IMR-90 (cell line): ENCODE measurements at regions not wholly inside any gene's neighbourhood (a gene's known extent, or its start where the extent isn't known, plus 50 kb on each side); places are given as distances from the start of the nearest gene placed in this dataset.

Experiments
- ATAC-seq: fragments of 200-7000 bp; cut with Tn5 transposase; 2 replicates; pipeline ENCODE4 v1.9.1; 2020; ENCODE audit warnings: low read depth, mild to moderate bottlenecking, moderate library complexity
- BruUV-seq: library from RNA; stranded (reverse); fragments of 400-500 nt; replicated peaks from 2 replicates; lab custom pipeline; 2021; lab: Mats Ljungman, UMichigan
- CTCF ChIA-PET: fragments of 300-600 bp; formaldehyde crosslinking; extraction: SDS; loops from one replicate; lab custom pipeline; 2021; ENCODE audit warnings: antibody characterized with exemption; lab: Yijun Ruan, JAX
- POLR2A ChIA-PET: fragments of 300-600 bp; sonication (Branson Sonifier 250); formaldehyde crosslinking; loops from one replicate; lab custom pipeline; 2022; ENCODE audit warnings: antibody characterized with exemption; ENCODE audit not compliant: unreplicated experiment; lab: Charles Lee
- DNase-seq: peaks from one replicate; pipeline ENCODE4 v3.0.0; 2013
- H2AFZ ChIP-seq: replicated peaks from 2 replicates; pipeline ENCODE3; 2013; ENCODE audit warnings: low read length, mild to moderate bottlenecking; ENCODE audit not compliant: poor library complexity
- H2AK5ac ChIP-seq: 2 replicates; pipeline ENCODE4 v1.6.1; 2013; ENCODE audit warnings: low read depth, low read length, inconsistent platforms
- H2AK9ac ChIP-seq: replicated peaks from 2 replicates; pipeline ENCODE3; 2013; ENCODE audit warnings: mild to moderate bottlenecking, low read depth, low read length, moderate library complexity; ENCODE audit not compliant: poor library complexity
- H2BK120ac ChIP-seq: 2 replicates; pipeline ENCODE4 v1.6.1; 2013; ENCODE audit warnings: low read depth, low read length, inconsistent platforms
- H2BK15ac ChIP-seq: 3 replicates; pipeline ENCODE4 v1.6.1; 2013; ENCODE audit warnings: low read depth, low read length, inconsistent platforms
- H2BK20ac ChIP-seq: 2 replicates; pipeline ENCODE4 v1.6.1; 2013; ENCODE audit warnings: low read depth, mild to moderate bottlenecking, inconsistent platforms, low read length, moderate library complexity
- H2BK5ac ChIP-seq: 2 replicates; pipeline ENCODE4 v1.6.1; 2013; ENCODE audit warnings: mild to moderate bottlenecking, low read depth, low read length, inconsistent platforms; ENCODE audit not compliant: poor library complexity, severe bottlenecking
- H3K14ac ChIP-seq: replicated peaks from 2 replicates; pipeline ENCODE4 v1.6.1; 2013; ENCODE audit warnings: low read depth, low read length, inconsistent platforms
- H3K18ac ChIP-seq: 2 replicates; pipeline ENCODE4 v1.6.1; 2013; ENCODE audit warnings: low read depth, low read length, control low read depth
- H3K23ac ChIP-seq: 2 replicates; pipeline ENCODE4 v1.6.1; 2013; ENCODE audit warnings: low read depth, low read length, inconsistent platforms
- H3K27ac ChIP-seq: 2 replicates; pipeline ENCODE4 v1.5.1; 2013; ENCODE audit warnings: mild to moderate bottlenecking, control low read depth, low read length; ENCODE audit not compliant: insufficient read depth
- H3K27me3 ChIP-seq: 2 replicates; pipeline ENCODE4 v1.6.1; 2013; ENCODE audit warnings: low read length; ENCODE audit not compliant: control insufficient read depth, insufficient read depth
- H3K36me3 ChIP-seq: 2 replicates; pipeline ENCODE4 v1.6.1; 2013; ENCODE audit warnings: low read length, mixed read lengths; ENCODE audit not compliant: control insufficient read depth, insufficient read depth
- H3K4ac ChIP-seq: 2 replicates; pipeline ENCODE4 v1.6.1; 2013; ENCODE audit warnings: low read depth, low read length, inconsistent platforms
- H3K4me1 ChIP-seq: 2 replicates; pipeline ENCODE4 v1.6.1; 2013; ENCODE audit warnings: low read length, mixed read lengths; ENCODE audit not compliant: control insufficient read depth, insufficient read depth
- H3K4me2 ChIP-seq: 2 replicates; pipeline ENCODE4 v1.6.1; 2013; ENCODE audit warnings: low read depth, mild to moderate bottlenecking, control low read depth, low read length, moderate library complexity
- H3K4me3 ChIP-seq: 2 replicates; pipeline ENCODE4 v1.5.1; 2013; ENCODE audit warnings: low read depth, mild to moderate bottlenecking, control low read depth, low read length, moderate library complexity; ENCODE audit not compliant: insufficient read depth
- H3K56ac ChIP-seq: 2 replicates; pipeline ENCODE4 v1.6.1; 2013; ENCODE audit warnings: low read length, inconsistent platforms; ENCODE audit not compliant: insufficient read depth; ENCODE audit errors: extremely low read depth
- H3K79me1 ChIP-seq, 2 experiments: 2 replicates each; pipeline ENCODE4 v1.6.1; 2013; ENCODE audit warnings: low read length in 2 of 2, inconsistent platforms in 1 of 2, low read depth in 1 of 2
- H3K9ac ChIP-seq: 2 replicates; pipeline ENCODE4 v1.6.1; 2013; ENCODE audit warnings: low read depth, low read length, control low read depth
- H3K9me1 ChIP-seq: 2 replicates; pipeline ENCODE4 v1.6.1; 2013; ENCODE audit warnings: low read length, inconsistent platforms; ENCODE audit not compliant: insufficient read depth
- H3K9me3 ChIP-seq: 2 replicates; pipeline ENCODE4 v1.6.1; 2013; ENCODE audit warnings: low read length; ENCODE audit not compliant: control insufficient read depth, insufficient read depth
- H4K20me1 ChIP-seq: 2 replicates; pipeline ENCODE4 v1.6.1; 2013; ENCODE audit warnings: low read length, inconsistent platforms; ENCODE audit not compliant: insufficient read depth
- H4K5ac ChIP-seq: 2 replicates; pipeline ENCODE4 v1.6.1; 2013; ENCODE audit warnings: mild to moderate bottlenecking, low read depth, low read length, control low read depth
- H4K8ac ChIP-seq, 2 experiments: 2 replicates each; pipeline ENCODE4 v1.6.1; 2013; ENCODE audit warnings: low read depth in 2 of 2, low read length in 2 of 2, control low read depth in 1 of 2, inconsistent platforms in 1 of 2
- H4K91ac ChIP-seq: 2 replicates; pipeline ENCODE4 v1.6.1; 2013; ENCODE audit warnings: low read depth, low read length, inconsistent platforms; ENCODE audit not compliant: insufficient read depth
- CEBPB ChIP-seq: IDR thresholded peaks from 2 replicates; pipeline ENCODE4 v1.6.1; 2012; ENCODE audit warnings: low read depth, low read length, improper control_type of control experiment
- MXI1 ChIP-seq: IDR thresholded peaks from 2 replicates; pipeline ENCODE4 v1.6.1; 2012; ENCODE audit warnings: low read depth, mild to moderate bottlenecking, low read length, moderate library complexity, borderline replicate concordance
- NFE2L2 ChIP-seq: fragments of 150-350 bp; IDR thresholded peaks from 2 replicates; pipeline ENCODE4 v1.6.1; 2016; ENCODE audit warnings: low read depth, mild to moderate bottlenecking, low read length
- RAD21 ChIP-seq: IDR thresholded peaks from 2 replicates; pipeline ENCODE4 v1.6.1; 2012; ENCODE audit warnings: low read length, improper control_type of control experiment
- RCOR1 ChIP-seq: IDR thresholded peaks from 2 replicates; pipeline ENCODE4 v1.6.1; 2012; ENCODE audit warnings: mild to moderate bottlenecking, low read length, improper control_type of control experiment; ENCODE audit not compliant: insufficient replicate concordance
- RFX5 ChIP-seq: IDR thresholded peaks from 2 replicates; pipeline ENCODE4 v1.8.0; 2012; ENCODE audit warnings: low read depth, mild to moderate bottlenecking, low read length, moderate library complexity
- WGBS, 2 experiments: methylation state at CpG; one replicate each; pipeline versions ENCODE4 v1.1.5 to v1.1.7; 2013; ENCODE audit warnings: missing lambda C conversion rate in 2 of 2; ENCODE audit not compliant: insufficient read length in 1 of 2; ENCODE audit errors: extremely low coverage in 2 of 2; 5-methylcytosine and 5-hydroxymethylcytosine counted together
- dilution Hi-C: fragments of 300-500 bp; cut with HindIII; formaldehyde crosslinking; loops from one replicate; pipeline ENCODE4 v1.14.3; 2018; ENCODE audit warnings: low sequenced_read_pairs; ENCODE audit not compliant: unreplicated experiment
- in situ Hi-C: fragments of 300-500 bp; cut with MboI; formaldehyde crosslinking; loops from 3 replicates; pipeline ENCODE4 v1.14.3; 2019; ENCODE audit warnings: low sequenced_read_pairs, inconsistent platforms, mixed read lengths
- intact Hi-C: fragments of 100-400 bp; cut with micrococcal nuclease; formaldehyde crosslinking; loops from 2 replicates; pipeline ENCODE4 v1.10.0; 2022

- no peak overlapping the region for H3K56ac ChIP-seq
- in situ Hi-C loops = no loop called here
- no peak for DNase-seq
- TF ChIP-seq NFE2L2 (no peak), RCOR1 (no peak), RFX5 (no peak), MXI1 (no peak), CEBPB (no peak), RAD21 (no peak)
- no TSS peak for BruUV-seq
- ChIA-PET CTCF (no interaction called here), POLR2A (no interaction called here)
- H2BK20ac ChIP-seq = no peak overlapping the region
- H2BK15ac ChIP-seq = no peak overlapping the region
- no peaks in the 10 kb centered on the region for H3K27me3 ChIP-seq
- no peak overlapping the region for H3K14ac ChIP-seq
- H2BK5ac ChIP-seq = no peak overlapping the region
- no peaks in the 10 kb centered on the region for H3K79me1 ChIP-seq
- intact Hi-C loops = no loop called here
- no peaks in the 10 kb centered on the region for H3K36me3 ChIP-seq
- no peak overlapping the region for H3K9ac ChIP-seq
- no peaks in the 10 kb centered on the region for H3K4me1 ChIP-seq
- dilution Hi-C loops = no loop called here
- H3K18ac ChIP-seq = no peak overlapping the region
- no peak overlapping the region for H3K23ac ChIP-seq
- no peak overlapping the region for H4K91ac ChIP-seq
- no peak overlapping the region for H3K4ac ChIP-seq
- H3K4me2 ChIP-seq = no peak overlapping the region
- H4K8ac ChIP-seq = no peak overlapping the region
- H2AFZ ChIP-seq = no peak overlapping the region
- H2AK9ac ChIP-seq = no peak overlapping the region
- H4K5ac ChIP-seq = no peak overlapping the region
- H3K9me1 ChIP-seq = no peaks in the 10 kb centered on the region
- H2AK5ac ChIP-seq = no peak overlapping the region
- H3K9me3 ChIP-seq = no peaks in the 10 kb centered on the region
- ATAC-seq = no peak
- no peak overlapping the region for H3K27ac ChIP-seq
- no peak overlapping the region for H3K4me3 ChIP-seq
- H4K20me1 ChIP-seq = no peaks in the 10 kb centered on the region
- WGBS, 2 experiments = 77% methylated on average over 3 of the region's 9 CpGs; no CpG with 5 or more reads in 1 of the 2 experiments
- no peak overlapping the region for H2BK120ac ChIP-seq
Observed at GRCh38 chr13:69044629-69045028, 1063.0 kb upstream of the ATXN8OS start.
